GM19395 (cell line): ENCODE measurements at regions not wholly inside any gene's neighbourhood (a gene's known extent, or its start where the extent isn't known, plus 50 kb on each side); places are given as distances from the start of the nearest gene placed in this dataset.

Source experiments
- ATAC-seq: cut with Tn5 transposase; IDR thresholded peaks from one replicate; pipeline ENCODE4 v1.9.1; 2021; ENCODE audit warnings: mild to moderate bottlenecking, moderate library complexity; ENCODE audit not compliant: unreplicated experiment

GRCh38 chr6:164273491-164273890 lies 859.0 kb downstream of the QKI start:
- ATAC-seq, result no peak

- no peak for ATAC-seq
Observed at GRCh38 chr6:164266851-164267250, 852.3 kb downstream of the QKI start.

GRCh38 chr6:164262348-164262747 lies 847.8 kb downstream of the QKI start:
- ATAC-seq, result no peak

GRCh38 chr6:164258421-164258820 lies 843.9 kb downstream of the QKI start:
- ATAC-seq, result no peak

GRCh38 chr6:164252948-164253347 lies 838.4 kb downstream of the QKI start:
- ATAC-seq, result no peak

- no peak for ATAC-seq
Observed at GRCh38 chr6:164252291-164252690, 837.8 kb downstream of the QKI start.

- ATAC-seq, result no peak
Observed at GRCh38 chr6:164247106-164247505, 832.6 kb downstream of the QKI start.

GRCh38 chr6:164246082-164246481 lies 831.6 kb downstream of the QKI start:
- ATAC-seq, result no peak

- no peak for ATAC-seq
Observed at GRCh38 chr6:164243949-164244348, 829.4 kb downstream of the QKI start.

- ATAC-seq, result no peak
Observed at GRCh38 chr6:164243012-164243610, 828.6 kb downstream of the QKI start.

- ATAC-seq, result no peak
Observed at GRCh38 chr6:164230804-164231203, 816.3 kb downstream of the QKI start.

GRCh38 chr6:164230259-164230658 lies 815.7 kb downstream of the QKI start:
- ATAC-seq, result no peak

GRCh38 chr6:164229716-164230115 lies 815.2 kb downstream of the QKI start:
- no peak for ATAC-seq

- no peak for ATAC-seq
Observed at GRCh38 chr6:164227952-164228522, 813.5 kb downstream of the QKI start.

GRCh38 chr6:164216839-164217238 lies 802.3 kb downstream of the QKI start:
- ATAC-seq, result no peak

GRCh38 chr6:164216368-164216767 lies 801.9 kb downstream of the QKI start:
- ATAC-seq, result no peak

GRCh38 chr6:164214066-164214465 lies 799.5 kb downstream of the QKI start:
- no peak for ATAC-seq

GRCh38 chr6:164211254-164211653 lies 796.7 kb downstream of the QKI start:
- no peak for ATAC-seq

GRCh38 chr6:164210783-164211182 lies 796.3 kb downstream of the QKI start:
- ATAC-seq, result no peak

- no peak for ATAC-seq
Observed at GRCh38 chr6:164210323-164210722, 795.8 kb downstream of the QKI start.

GRCh38 chr6:164208371-164208770 lies 793.9 kb downstream of the QKI start:
- ATAC-seq, result no peak

GRCh38 chr6:164206807-164207423 lies 792.4 kb downstream of the QKI start:
- ATAC-seq, result no peak

- ATAC-seq, result no peak
Observed at GRCh38 chr6:164200071-164200470, 785.6 kb downstream of the QKI start.
